ENCODE measurements at regions not wholly inside any gene's neighbourhood (a gene's known extent, or its start where the extent isn't known, plus 50 kb on each side); places are given as distances from the start of the nearest gene placed in this dataset.
"Not testable (repeated sequence)": the region's sequence is repeated elsewhere in the genome, so short reads cannot be mapped to it uniquely, and the experiment has no call there.

GRCh38 chr12:97005174-97005573 is 98.1 kb downstream of the NEDD1 start:
- no peak for DNase-seq

- DNase-seq = no peak
Measured at GRCh38 chr12:97005646-97006045, 98.6 kb downstream of the NEDD1 start.

GRCh38 chr12:97006585-97006984 is 99.5 kb downstream of the NEDD1 start:
- no peak for DNase-seq

- no peak for DNase-seq
Measured at GRCh38 chr12:97016163-97016562, 109.1 kb downstream of the NEDD1 start.

- no peak for DNase-seq
Measured at GRCh38 chr12:97017213-97017612, 110.2 kb downstream of the NEDD1 start.

GRCh38 chr12:97022536-97023230 is 115.6 kb downstream of the NEDD1 start:
- peak; percentile 23 for DNase-seq

- DNase-seq = no peak
Measured at GRCh38 chr12:97024393-97024792, 117.3 kb downstream of the NEDD1 start.

GRCh38 chr12:97026901-97027300 is 119.8 kb downstream of the NEDD1 start:
- no peak for DNase-seq

GRCh38 chr12:97027482-97027881 is 120.4 kb downstream of the NEDD1 start:
- no peak for DNase-seq

GRCh38 chr12:97038131-97038530 is 131.1 kb downstream of the NEDD1 start:
- no peak for DNase-seq

GRCh38 chr12:97038834-97039233 is 131.8 kb downstream of the NEDD1 start:
- DNase-seq = no peak

GRCh38 chr12:97046901-97047300 is 139.8 kb downstream of the NEDD1 start:
- DNase-seq = no peak

GRCh38 chr12:97047361-97047760 is 140.3 kb downstream of the NEDD1 start:
- DNase-seq = no peak

- DNase-seq = no peak
Measured at GRCh38 chr12:97048421-97049035, 141.5 kb downstream of the NEDD1 start.

- no peak for DNase-seq
Measured at GRCh38 chr12:97050509-97050908, 143.5 kb downstream of the NEDD1 start.

GRCh38 chr12:97051341-97051740 is 144.3 kb downstream of the NEDD1 start:
- DNase-seq = no peak

GRCh38 chr12:97061171-97061570 is 154.1 kb downstream of the NEDD1 start:
- no peak for DNase-seq

- DNase-seq = no peak
Measured at GRCh38 chr12:97063292-97063935, 156.4 kb downstream of the NEDD1 start.

- no peak for DNase-seq
Measured at GRCh38 chr12:97075161-97075933, 168.3 kb downstream of the NEDD1 start.

- DNase-seq = no peak
Measured at GRCh38 chr12:97075934-97076630, 169.0 kb downstream of the NEDD1 start.

- not testable (repeated sequence) for DNase-seq
Measured at GRCh38 chr12:97076912-97077311, 169.9 kb downstream of the NEDD1 start.

- DNase-seq = no peak
Measured at GRCh38 chr12:97082029-97082428, 175.0 kb downstream of the NEDD1 start.

GRCh38 chr12:97093187-97093683 is 186.2 kb downstream of the NEDD1 start:
- DNase-seq = no peak

Data from NCI-H526 treated with DMSO at 0.1 percent for 48 hours (cell line).